H1 (cell line): ENCODE measurements at regions not wholly inside any gene's neighbourhood (a gene's known extent, or its start where the extent isn't known, plus 50 kb on each side); places are given as distances from the start of the nearest gene placed in this dataset.
A peak's percentile ranks its signal among the peaks of the same experiment; 100 is the strongest.

Experiments
- CTCF ChIA-PET: fragments of 300-600 bp; sonication (Branson Sonifier 250); formaldehyde crosslinking; loops from one replicate; lab custom pipeline; 2021; ENCODE audit not compliant: partially characterized antibody; lab: Charles Lee
- POLR2A ChIA-PET: fragments of 300-600 bp; sonication (Branson Sonifier 250); formaldehyde crosslinking; loops from one replicate; lab custom pipeline; 2021; ENCODE audit warnings: inconsistent platforms; ENCODE audit not compliant: partially characterized antibody; lab: Charles Lee
- DNase-seq, 2 experiments: peaks; one replicate each; pipeline versions ENCODE4 v3.0.0 to v3.0.0-alpha.2; 2010 to 2022; ENCODE audit warnings: low spot score in 2 of 2, low read depth in 1 of 2, mixed read lengths in 1 of 2
- FAIRE-seq: peaks from 2 replicates; lab custom pipeline; 2011; peaks lifted over from hg19 to GRCh38; lab: Jason Lieb, UNC
- H2AFZ ChIP-seq: 2 replicates; pipeline ENCODE4 v1.8.1; 2012; ENCODE audit warnings: low read length, inconsistent platforms
- H2AK5ac ChIP-seq: 2 replicates; pipeline ENCODE4 v1.6.1; 2013; ENCODE audit warnings: low read depth, low read length
- H2BK120ac ChIP-seq: replicated peaks from 2 replicates; pipeline ENCODE3; 2013; ENCODE audit warnings: low read depth, low read length, inconsistent platforms
- H2BK12ac ChIP-seq: 2 replicates; pipeline ENCODE4 v1.6.1; 2013; ENCODE audit warnings: low read depth, low read length
- H2BK15ac ChIP-seq: 2 replicates; pipeline ENCODE4 v1.6.1; 2013; ENCODE audit warnings: low read length
- H2BK20ac ChIP-seq: 2 replicates; pipeline ENCODE4 v1.6.1; 2013; ENCODE audit warnings: low read length
- H2BK5ac ChIP-seq: 2 replicates; pipeline ENCODE4 v1.6.1; 2013; ENCODE audit warnings: low read depth, low read length
- H3K14ac ChIP-seq: 2 replicates; pipeline ENCODE4 v1.6.1; 2013; ENCODE audit warnings: inconsistent platforms; ENCODE audit not compliant: insufficient read length
- H3K18ac ChIP-seq: 2 replicates; pipeline ENCODE4 v1.6.1; 2013; ENCODE audit warnings: low read length; ENCODE audit errors: extremely low read depth
- H3K23ac ChIP-seq: 2 replicates; pipeline ENCODE4 v1.6.1; 2013; ENCODE audit warnings: inconsistent platforms; ENCODE audit not compliant: insufficient read length
- H3K23me2 ChIP-seq: 2 replicates; pipeline ENCODE4 v1.6.1; 2013; ENCODE audit warnings: low read depth, low read length
- H3K27ac ChIP-seq: 2 replicates; pipeline ENCODE4 v1.6.1; 2011; ENCODE audit warnings: low read depth, low read length, inconsistent platforms
- H3K27me3 ChIP-seq, 4 experiments: replicated peaks in 1 of 4; 1 replicate in 1 of 4; 2 replicates in 3 of 4; pipeline versions ENCODE4 v1.6.1 to v1.8.1; 2011 to 2013; ENCODE audit warnings: low read length in 3 of 4, mild to moderate bottlenecking in 3 of 4, inconsistent platforms in 2 of 4, mixed read lengths in 2 of 4, moderate library complexity in 1 of 4; ENCODE audit not compliant: control insufficient read depth in 3 of 4, insufficient read depth in 3 of 4; ENCODE audit errors: extremely low read depth in 1 of 4
- H3K36me3 ChIP-seq, 4 experiments: 2 replicates each; pipeline versions ENCODE4 v1.6.1 to v1.8.1; 2011 to 2013; ENCODE audit warnings: mild to moderate bottlenecking in 4 of 4, low read length in 3 of 4, moderate library complexity in 2 of 4, control low read depth in 1 of 4, inconsistent platforms in 1 of 4; ENCODE audit not compliant: insufficient read depth in 4 of 4, control insufficient read depth in 2 of 4
- H3K4ac ChIP-seq: replicated peaks from 2 replicates; pipeline ENCODE3; 2013; ENCODE audit warnings: low read length, low read depth, mixed read lengths, inconsistent platforms; ENCODE audit not compliant: insufficient read length
- H3K4me1 ChIP-seq, 4 experiments: replicated peaks in 1 of 4; 1 replicate in 1 of 4; 2 replicates in 3 of 4; pipeline versions ENCODE4 v1.6.1 to v1.8.1; 2011 to 2013; ENCODE audit warnings: low read length in 3 of 4, inconsistent platforms in 2 of 4, mixed read lengths in 1 of 4; ENCODE audit not compliant: insufficient read depth in 4 of 4, control insufficient read depth in 3 of 4
- H3K4me2 ChIP-seq, 2 experiments: 2 replicates each; pipeline versions ENCODE4 v1.6.1 to v1.8.1; 2011 to 2013; ENCODE audit warnings: low read depth in 2 of 2, low read length in 2 of 2, control low read depth in 1 of 2, inconsistent platforms in 1 of 2, mild to moderate bottlenecking in 1 of 2; ENCODE audit not compliant: insufficient read depth in 1 of 2
- H3K4me3 ChIP-seq, 4 experiments: fragments of 200-600, 300-600 bp in 1 of 4; sonication (generic), shearing (Covaris generic), sonication (Bioruptor Twin) in 1 of 4; 2 replicates each; pipeline versions ENCODE4 v1.5.1 to v1.8.1; 2011 to 2016; ENCODE audit warnings: low read length in 4 of 4, low read depth in 3 of 4, control low read depth in 2 of 4, inconsistent platforms in 2 of 4, mild to moderate bottlenecking in 2 of 4, mixed read lengths in 1 of 4, moderate library complexity in 1 of 4; ENCODE audit not compliant: insufficient read depth in 2 of 4; ENCODE audit errors: extremely low read depth in 1 of 4
- H3K56ac ChIP-seq: replicated peaks from 2 replicates; pipeline ENCODE3; 2013; ENCODE audit warnings: low read depth, mild to moderate bottlenecking, mixed read lengths, low read length, inconsistent platforms; ENCODE audit not compliant: insufficient read length
- H3K79me1 ChIP-seq: 2 replicates; pipeline ENCODE4 v1.6.1; 2013; ENCODE audit warnings: low read depth, low read length, control low read depth
- H3K79me2 ChIP-seq, 2 experiments: 2 replicates each; pipeline versions ENCODE4 v1.6.1 to v1.8.1; 2012 to 2013; ENCODE audit warnings: low read length in 2 of 2, mild to moderate bottlenecking in 2 of 2, inconsistent platforms in 1 of 2; ENCODE audit not compliant: insufficient read depth in 2 of 2, control insufficient read depth in 1 of 2
- H3K9ac ChIP-seq, 4 experiments: replicated peaks in 1 of 4; 1 replicate in 1 of 4; 2 replicates in 3 of 4; pipeline versions ENCODE4 v1.6.1 to v1.8.1; 2011 to 2013; ENCODE audit warnings: low read depth in 3 of 4, low read length in 3 of 4, control low read depth in 2 of 4, mild to moderate bottlenecking in 2 of 4, moderate library complexity in 2 of 4, inconsistent platforms in 1 of 4; ENCODE audit errors: extremely low read depth in 1 of 4
- H3K9me3 ChIP-seq, 2 experiments: 2 replicates each; pipeline versions ENCODE4 v1.6.1 to v1.8.1; 2012 to 2013; ENCODE audit warnings: mild to moderate bottlenecking in 2 of 2, moderate library complexity in 2 of 2, control low read depth in 1 of 2, inconsistent platforms in 1 of 2, low read depth in 1 of 2, low read length in 1 of 2, mixed read lengths in 1 of 2; ENCODE audit not compliant: insufficient read depth in 2 of 2
- H4K20me1 ChIP-seq, 2 experiments: replicated peaks in 1 of 2; 2 replicates each; pipeline versions ENCODE3 to v1.8.1; 2011 to 2013; ENCODE audit warnings: inconsistent platforms in 2 of 2, low read length in 2 of 2, mild to moderate bottlenecking in 1 of 2; ENCODE audit not compliant: insufficient read depth in 2 of 2, control insufficient read depth in 1 of 2
- H4K5ac ChIP-seq: 2 replicates; pipeline ENCODE4 v1.6.1; 2013; ENCODE audit warnings: low read length, low read depth, mixed read lengths, inconsistent platforms; ENCODE audit not compliant: insufficient read length
- H4K8ac ChIP-seq: 2 replicates; pipeline ENCODE4 v1.8.0; 2013; ENCODE audit warnings: mild to moderate bottlenecking, moderate library complexity, low read length, inconsistent platforms; ENCODE audit not compliant: insufficient read depth; ENCODE audit errors: extremely low read depth
- H4K91ac ChIP-seq: replicated peaks from 2 replicates; pipeline ENCODE3; 2013; ENCODE audit warnings: low read length, mixed read lengths, inconsistent platforms; ENCODE audit not compliant: insufficient read length
- POLR2AphosphoS5 ChIP-seq: IDR thresholded peaks from 2 replicates; pipeline ENCODE4 v1.6.1; 2011; ENCODE audit warnings: low read depth, low read length
- TF ChIP-seq, protein P1 (sequence below), 3 experiments: IDR thresholded peaks; 1 replicate in 2 of 3; 2 replicates in 1 of 3; pipeline versions ENCODE4 v1.5.1 to v1.6.1; 2011; ENCODE audit warnings: low read length in 3 of 3, mild to moderate bottlenecking in 3 of 3, inconsistent platforms in 2 of 3, low read depth in 1 of 3, moderate library complexity in 1 of 3; ENCODE audit not compliant: insufficient read depth in 1 of 3; ENCODE audit errors: control extremely low read depth in 1 of 3

DNA sequence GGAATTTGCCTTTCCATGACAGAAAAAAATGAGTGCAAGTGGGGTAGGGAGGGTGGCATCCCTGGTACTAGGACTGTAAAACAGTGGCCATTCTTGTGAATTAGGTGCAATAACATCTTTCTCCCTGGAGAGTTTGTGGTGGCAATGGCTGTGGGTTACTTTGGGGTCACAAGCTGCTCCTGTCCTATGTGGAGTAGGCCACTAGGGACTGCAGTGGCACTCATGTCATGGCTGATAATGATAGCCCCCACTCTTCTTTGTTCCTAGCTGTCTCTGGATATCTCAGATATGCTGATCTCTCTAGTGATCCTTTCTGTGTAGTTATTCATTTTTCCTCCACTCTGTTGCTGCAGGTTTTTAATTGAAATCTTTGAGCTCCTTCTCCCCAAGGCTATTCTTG, 270.5 kb upstream of the CHORDC1 start:
- no peak overlapping the region for H3K14ac ChIP-seq
- H3K36me3 ChIP-seq = no peaks in the 10 kb centered on the region
- H2BK15ac ChIP-seq = no peak overlapping the region
- FAIRE-seq = no peak
- H3K9me3 ChIP-seq = 0 out of 4 replicates have a peak, but pooled peaks cover 0 to 3% of the 10 kb centered on the region in 2 experiments
- DNase-seq = no peak
- H2BK12ac ChIP-seq = no peak overlapping the region
- H3K56ac ChIP-seq = no peak overlapping the region
- H4K5ac ChIP-seq = no peak overlapping the region
- H4K8ac ChIP-seq = no peak overlapping the region
- no peak overlapping the region for H2BK5ac ChIP-seq
- H3K4me2 ChIP-seq = no peak overlapping the region
- no peak overlapping the region for H3K9ac ChIP-seq
- H3K27me3 ChIP-seq = no peaks in the 10 kb centered on the region
- no peaks in the 10 kb centered on the region for H3K79me1 ChIP-seq
- H2AFZ ChIP-seq = no peak overlapping the region
- no peak for TF ChIP-seq POLR2AphosphoS5
- TF ChIP-seq, protein P1, sequence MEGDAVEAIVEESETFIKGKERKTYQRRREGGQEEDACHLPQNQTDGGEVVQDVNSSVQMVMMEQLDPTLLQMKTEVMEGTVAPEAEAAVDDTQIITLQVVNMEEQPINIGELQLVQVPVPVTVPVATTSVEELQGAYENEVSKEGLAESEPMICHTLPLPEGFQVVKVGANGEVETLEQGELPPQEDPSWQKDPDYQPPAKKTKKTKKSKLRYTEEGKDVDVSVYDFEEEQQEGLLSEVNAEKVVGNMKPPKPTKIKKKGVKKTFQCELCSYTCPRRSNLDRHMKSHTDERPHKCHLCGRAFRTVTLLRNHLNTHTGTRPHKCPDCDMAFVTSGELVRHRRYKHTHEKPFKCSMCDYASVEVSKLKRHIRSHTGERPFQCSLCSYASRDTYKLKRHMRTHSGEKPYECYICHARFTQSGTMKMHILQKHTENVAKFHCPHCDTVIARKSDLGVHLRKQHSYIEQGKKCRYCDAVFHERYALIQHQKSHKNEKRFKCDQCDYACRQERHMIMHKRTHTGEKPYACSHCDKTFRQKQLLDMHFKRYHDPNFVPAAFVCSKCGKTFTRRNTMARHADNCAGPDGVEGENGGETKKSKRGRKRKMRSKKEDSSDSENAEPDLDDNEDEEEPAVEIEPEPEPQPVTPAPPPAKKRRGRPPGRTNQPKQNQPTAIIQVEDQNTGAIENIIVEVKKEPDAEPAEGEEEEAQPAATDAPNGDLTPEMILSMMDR (IDR thresholded peaks at IDR 0.05; ENCODE audit: control extremely low read depth in 1 of 3, insufficient read depth in 1 of 3, low read depth in 1 of 3, low read length in 3 of 3) = peak in 1 of 3 experiments; percentile 23; a peak in 2 of 4 replicates
- H4K91ac ChIP-seq = no peak overlapping the region
- ChIA-PET CTCF (interaction anchor here (0.7 to 1.5 kb wide), 5 partner anchors 10 to 105 kb away, joined by 3 read pairs; no protein-coding TSS in a partner anchor), POLR2A (no interaction called here)
- H3K79me2 ChIP-seq = no peaks in the 10 kb centered on the region
- no peak overlapping the region for H2BK120ac ChIP-seq
- H3K4ac ChIP-seq = no peak overlapping the region
- no peak overlapping the region for H2BK20ac ChIP-seq
- no peak overlapping the region for H3K27ac ChIP-seq
- H3K23me2 ChIP-seq = no peaks in the 10 kb centered on the region
- H3K4me1 ChIP-seq = no peaks in the 10 kb centered on the region
- H4K20me1 ChIP-seq = no peaks in the 10 kb centered on the region
- no peak overlapping the region for H3K23ac ChIP-seq
- H2AK5ac ChIP-seq = no peak overlapping the region
- H3K18ac ChIP-seq = no peak overlapping the region
- H3K4me3 ChIP-seq = no peak overlapping the region
